SK-N-SH treated with all-trans-retinoic acid at 6 μM for 48 hours (cell line): ENCODE measurements at regions not wholly inside any gene's neighbourhood (a gene's known extent, or its start where the extent isn't known, plus 50 kb on each side); places are given as distances from the start of the nearest gene placed in this dataset.

Source experiments
- ATAC-seq: fragments of 200-7000 bp; cut with Tn5 transposase; 3 replicates; pipeline ENCODE4 v1.9.1; 2020; ENCODE audit warnings: mild to moderate bottlenecking, moderate library complexity
- BACH2 ChIP-seq: fragments of 250-450 bp; sonication (Bioruptor Pico); IDR thresholded peaks from 2 replicates; pipeline ENCODE4 v1.9.0; 2021; ENCODE audit warnings: mild to moderate bottlenecking, borderline replicate concordance
- CSDC2 ChIP-seq: fragments of 250-450 bp; sonication (Bioruptor Pico); IDR thresholded peaks from 2 replicates; pipeline ENCODE4 v1.5.0; 2020; ENCODE audit warnings: mild to moderate bottlenecking, moderate library complexity
- ESRRG ChIP-seq: fragments of 250-450 bp; sonication (Bioruptor Pico); IDR thresholded peaks from 2 replicates; pipeline ENCODE4 v1.6.1; 2021; ENCODE audit warnings: mild to moderate bottlenecking
- GLIS3 ChIP-seq: fragments of 250-450 bp; sonication (Bioruptor Pico); IDR thresholded peaks from 2 replicates; pipeline ENCODE4 v1.5.0; 2020; ENCODE audit warnings: mild to moderate bottlenecking, moderate library complexity
- ISL1 ChIP-seq: fragments of 250-450 bp; sonication (Bioruptor Pico); IDR thresholded peaks from 2 replicates; pipeline ENCODE4 v2.1.2; 2022; ENCODE audit warnings: mild to moderate bottlenecking, moderate library complexity
- OSR1 ChIP-seq: fragments of 250-450 bp; sonication (Bioruptor Pico); IDR thresholded peaks from 2 replicates; pipeline ENCODE4 v1.8.0; 2022; ENCODE audit warnings: moderate library complexity, mild to moderate bottlenecking, inconsistent platforms
- PPARA ChIP-seq: fragments of 250-450 bp; sonication (Bioruptor Pico); IDR thresholded peaks from 2 replicates; pipeline ENCODE4 v1.5.0; 2020; ENCODE audit warnings: mild to moderate bottlenecking, borderline replicate concordance
- RARB ChIP-seq: fragments of 250-450 bp; sonication (Bioruptor Pico); IDR thresholded peaks from 2 replicates; pipeline ENCODE4 v1.8.0; 2021; ENCODE audit warnings: mild to moderate bottlenecking, moderate library complexity
- SNAI2 ChIP-seq: fragments of 250-450 bp; sonication (Bioruptor Pico); IDR thresholded peaks from 2 replicates; pipeline ENCODE4 v1.5.0; 2020; ENCODE audit warnings: mild to moderate bottlenecking, moderate library complexity
- TCF4 ChIP-seq: fragments of 250-450 bp; sonication (Bioruptor Pico); IDR thresholded peaks from 2 replicates; pipeline ENCODE4 v1.8.0; 2021; ENCODE audit warnings: mild to moderate bottlenecking, moderate library complexity, borderline replicate concordance
- ZFP3 ChIP-seq: fragments of 250-450 bp; sonication (Bioruptor Pico); IDR thresholded peaks from 2 replicates; pipeline ENCODE4 v1.5.0; 2020; ENCODE audit warnings: mild to moderate bottlenecking, moderate library complexity
- ZFP30 ChIP-seq: fragments of 450-650 bp; formaldehyde crosslinking; IDR thresholded peaks from 2 replicates; pipeline ENCODE4 v1.5.0; 2022; ENCODE audit warnings: mild to moderate bottlenecking, moderate library complexity
- ZNF565 ChIP-seq: fragments of 450-650 bp; formaldehyde crosslinking; conservative IDR thresholded peaks from 2 replicates; pipeline ENCODE4 v1.5.0; 2020; ENCODE audit warnings: low read depth, mild to moderate bottlenecking, moderate library complexity
- ZNF70 ChIP-seq: fragments of 450-650 bp; formaldehyde crosslinking; IDR thresholded peaks from 2 replicates; pipeline ENCODE4 v1.5.0; 2020; ENCODE audit warnings: mild to moderate bottlenecking, moderate library complexity
- ZNF8 ChIP-seq: fragments of 450-650 bp; formaldehyde crosslinking; IDR thresholded peaks from 2 replicates; pipeline ENCODE4 v1.5.0; 2020; ENCODE audit warnings: mild to moderate bottlenecking, moderate library complexity
- TF ChIP-seq, protein P1 (sequence below): fragments of 250-450 bp; sonication (Bioruptor Pico); IDR thresholded peaks from 2 replicates; pipeline ENCODE4 v1.5.0; 2020; ENCODE audit warnings: mild to moderate bottlenecking, moderate library complexity
- TF ChIP-seq, protein P2 (sequence below): fragments of 250-450 bp; sonication (Bioruptor Pico); IDR thresholded peaks from 2 replicates; pipeline ENCODE4 v1.8.0; 2021; ENCODE audit warnings: low read depth, mild to moderate bottlenecking, moderate library complexity, borderline replicate concordance
- TF ChIP-seq, protein P3 (sequence below): fragments of 250-450 bp; sonication (Bioruptor Pico); IDR thresholded peaks from 2 replicates; pipeline ENCODE4 v1.5.1; 2021; ENCODE audit warnings: mild to moderate bottlenecking, moderate library complexity
- TF ChIP-seq, protein P4 (sequence below): fragments of 250-450 bp; sonication (Bioruptor Pico); IDR thresholded peaks from 2 replicates; pipeline ENCODE4 v1.5.1; 2020; ENCODE audit warnings: low read depth, mild to moderate bottlenecking, moderate library complexity
- TF ChIP-seq, protein P5 (sequence below): fragments of 250-450 bp; sonication (Bioruptor Pico); IDR thresholded peaks from 2 replicates; pipeline ENCODE4 v1.8.0; 2020; ENCODE audit warnings: mild to moderate bottlenecking, moderate library complexity, borderline replicate concordance

DNA sequence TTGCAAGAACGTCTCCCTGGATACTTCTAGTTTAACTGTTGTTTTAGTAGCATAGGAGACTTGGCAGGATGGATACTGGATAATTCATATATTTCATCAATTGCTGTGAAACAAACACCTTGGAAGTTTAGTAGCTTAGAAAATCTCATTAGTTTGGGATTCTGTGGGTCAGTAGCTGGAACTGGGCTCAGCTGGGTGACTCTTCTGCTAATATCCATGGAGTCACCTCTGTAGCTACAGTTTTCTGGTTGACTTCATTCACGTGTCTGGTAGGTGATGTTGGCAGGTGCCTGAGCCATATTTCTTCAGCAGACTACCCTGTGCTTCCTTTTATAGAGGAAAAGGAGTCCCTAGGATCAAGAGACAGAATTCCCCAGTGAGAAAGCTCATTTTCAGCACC, 208.9 kb upstream of the PFKP start:
- ATAC-seq = no peak

DNA sequence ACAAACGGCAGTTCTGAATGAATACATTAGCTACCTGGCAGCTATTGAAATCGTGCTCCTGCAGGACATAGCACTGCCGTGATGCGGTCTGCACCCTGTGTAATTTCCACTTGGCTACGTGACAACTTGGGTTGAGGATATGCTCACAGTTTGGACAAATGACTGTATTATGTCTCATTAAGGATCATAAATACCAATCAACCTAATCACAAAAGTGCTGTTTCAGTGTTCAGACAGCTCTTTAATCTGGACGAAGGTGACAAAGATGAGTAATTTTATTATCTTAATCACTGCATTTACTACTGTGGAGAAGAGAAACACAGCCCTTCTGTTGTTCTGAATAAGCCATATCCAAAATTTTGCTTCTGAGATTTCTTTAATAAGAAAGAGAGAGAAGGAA, 210.8 kb upstream of the PFKP start:
- TF ChIP-seq ZNF8 (CRISPR knock-in tag) (no peak), ISL1 (no peak), ZNF565 (CRISPR knock-in tag) (no peak), BACH2 (CRISPR knock-in tag) (no peak)
- TF ChIP-seq, protein P1, sequence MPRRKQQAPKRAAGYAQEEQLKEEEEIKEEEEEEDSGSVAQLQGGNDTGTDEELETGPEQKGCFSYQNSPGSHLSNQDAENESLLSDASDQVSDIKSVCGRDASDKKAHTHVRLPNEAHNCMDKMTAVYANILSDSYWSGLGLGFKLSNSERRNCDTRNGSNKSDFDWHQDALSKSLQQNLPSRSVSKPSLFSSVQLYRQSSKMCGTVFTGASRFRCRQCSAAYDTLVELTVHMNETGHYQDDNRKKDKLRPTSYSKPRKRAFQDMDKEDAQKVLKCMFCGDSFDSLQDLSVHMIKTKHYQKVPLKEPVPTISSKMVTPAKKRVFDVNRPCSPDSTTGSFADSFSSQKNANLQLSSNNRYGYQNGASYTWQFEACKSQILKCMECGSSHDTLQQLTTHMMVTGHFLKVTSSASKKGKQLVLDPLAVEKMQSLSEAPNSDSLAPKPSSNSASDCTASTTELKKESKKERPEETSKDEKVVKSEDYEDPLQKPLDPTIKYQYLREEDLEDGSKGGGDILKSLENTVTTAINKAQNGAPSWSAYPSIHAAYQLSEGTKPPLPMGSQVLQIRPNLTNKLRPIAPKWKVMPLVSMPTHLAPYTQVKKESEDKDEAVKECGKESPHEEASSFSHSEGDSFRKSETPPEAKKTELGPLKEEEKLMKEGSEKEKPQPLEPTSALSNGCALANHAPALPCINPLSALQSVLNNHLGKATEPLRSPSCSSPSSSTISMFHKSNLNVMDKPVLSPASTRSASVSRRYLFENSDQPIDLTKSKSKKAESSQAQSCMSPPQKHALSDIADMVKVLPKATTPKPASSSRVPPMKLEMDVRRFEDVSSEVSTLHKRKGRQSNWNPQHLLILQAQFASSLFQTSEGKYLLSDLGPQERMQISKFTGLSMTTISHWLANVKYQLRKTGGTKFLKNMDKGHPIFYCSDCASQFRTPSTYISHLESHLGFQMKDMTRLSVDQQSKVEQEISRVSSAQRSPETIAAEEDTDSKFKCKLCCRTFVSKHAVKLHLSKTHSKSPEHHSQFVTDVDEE (CRISPR knock-in tag) = no peak
- no peak for ATAC-seq

More for the DNA sequence above, 208.9 kb upstream of the PFKP start:
- TF ChIP-seq, protein P2, sequence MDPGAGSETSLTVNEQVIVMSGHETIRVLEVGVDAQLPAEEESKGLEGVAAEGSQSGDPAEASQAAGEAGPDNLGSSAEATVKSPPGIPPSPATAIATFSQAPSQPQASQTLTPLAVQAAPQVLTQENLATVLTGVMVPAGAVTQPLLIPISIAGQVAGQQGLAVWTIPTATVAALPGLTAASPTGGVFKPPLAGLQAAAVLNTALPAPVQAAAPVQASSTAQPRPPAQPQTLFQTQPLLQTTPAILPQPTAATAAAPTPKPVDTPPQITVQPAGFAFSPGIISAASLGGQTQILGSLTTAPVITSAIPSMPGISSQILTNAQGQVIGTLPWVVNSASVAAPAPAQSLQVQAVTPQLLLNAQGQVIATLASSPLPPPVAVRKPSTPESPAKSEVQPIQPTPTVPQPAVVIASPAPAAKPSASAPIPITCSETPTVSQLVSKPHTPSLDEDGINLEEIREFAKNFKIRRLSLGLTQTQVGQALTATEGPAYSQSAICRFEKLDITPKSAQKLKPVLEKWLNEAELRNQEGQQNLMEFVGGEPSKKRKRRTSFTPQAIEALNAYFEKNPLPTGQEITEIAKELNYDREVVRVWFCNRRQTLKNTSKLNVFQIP (CRISPR knock-in tag) = no peak
- no peak for TF ChIP-seq ZNF8 (CRISPR knock-in tag)
- no peak for TF ChIP-seq OSR1
- no peak for TF ChIP-seq RARB (CRISPR knock-in tag)
- TF ChIP-seq ZFP3 (CRISPR knock-in tag) = no peak
- TF ChIP-seq ISL1 = no peak
- TF ChIP-seq GLIS3 (CRISPR knock-in tag) = no peak
- no peak for TF ChIP-seq ESRRG (CRISPR knock-in tag)
- no peak for TF ChIP-seq ZNF70 (CRISPR knock-in tag)
- TF ChIP-seq, protein P3, sequence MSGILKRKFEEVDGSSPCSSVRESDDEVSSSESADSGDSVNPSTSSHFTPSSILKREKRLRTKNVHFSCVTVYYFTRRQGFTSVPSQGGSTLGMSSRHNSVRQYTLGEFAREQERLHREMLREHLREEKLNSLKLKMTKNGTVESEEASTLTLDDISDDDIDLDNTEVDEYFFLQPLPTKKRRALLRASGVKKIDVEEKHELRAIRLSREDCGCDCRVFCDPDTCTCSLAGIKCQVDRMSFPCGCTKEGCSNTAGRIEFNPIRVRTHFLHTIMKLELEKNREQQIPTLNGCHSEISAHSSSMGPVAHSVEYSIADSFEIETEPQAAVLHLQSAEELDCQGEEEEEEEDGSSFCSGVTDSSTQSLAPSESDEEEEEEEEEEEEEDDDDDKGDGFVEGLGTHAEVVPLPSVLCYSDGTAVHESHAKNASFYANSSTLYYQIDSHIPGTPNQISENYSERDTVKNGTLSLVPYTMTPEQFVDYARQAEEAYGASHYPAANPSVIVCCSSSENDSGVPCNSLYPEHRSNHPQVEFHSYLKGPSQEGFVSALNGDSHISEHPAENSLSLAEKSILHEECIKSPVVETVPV (CRISPR knock-in tag) = no peak
- TF ChIP-seq TCF4 (CRISPR knock-in tag) = no peak
- TF ChIP-seq BACH2 (CRISPR knock-in tag) = no peak
- TF ChIP-seq PPARA = no peak
- no peak for TF ChIP-seq ZFP30 (CRISPR knock-in tag)
- TF ChIP-seq, protein P1 (CRISPR knock-in tag) = no peak
- TF ChIP-seq, protein P4, sequence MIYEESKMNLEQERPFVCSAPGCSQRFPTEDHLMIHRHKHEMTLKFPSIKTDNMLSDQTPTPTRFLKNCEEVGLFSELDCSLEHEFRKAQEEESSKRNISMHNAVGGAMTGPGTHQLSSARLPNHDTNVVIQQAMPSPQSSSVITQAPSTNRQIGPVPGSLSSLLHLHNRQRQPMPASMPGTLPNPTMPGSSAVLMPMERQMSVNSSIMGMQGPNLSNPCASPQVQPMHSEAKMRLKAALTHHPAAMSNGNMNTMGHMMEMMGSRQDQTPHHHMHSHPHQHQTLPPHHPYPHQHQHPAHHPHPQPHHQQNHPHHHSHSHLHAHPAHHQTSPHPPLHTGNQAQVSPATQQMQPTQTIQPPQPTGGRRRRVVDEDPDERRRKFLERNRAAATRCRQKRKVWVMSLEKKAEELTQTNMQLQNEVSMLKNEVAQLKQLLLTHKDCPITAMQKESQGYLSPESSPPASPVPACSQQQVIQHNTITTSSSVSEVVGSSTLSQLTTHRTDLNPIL = no peak
- TF ChIP-seq CSDC2 (CRISPR knock-in tag) = no peak
- no peak for TF ChIP-seq SNAI2 (CRISPR knock-in tag)
- TF ChIP-seq ZNF565 (CRISPR knock-in tag) = no peak
- TF ChIP-seq, protein P5, sequence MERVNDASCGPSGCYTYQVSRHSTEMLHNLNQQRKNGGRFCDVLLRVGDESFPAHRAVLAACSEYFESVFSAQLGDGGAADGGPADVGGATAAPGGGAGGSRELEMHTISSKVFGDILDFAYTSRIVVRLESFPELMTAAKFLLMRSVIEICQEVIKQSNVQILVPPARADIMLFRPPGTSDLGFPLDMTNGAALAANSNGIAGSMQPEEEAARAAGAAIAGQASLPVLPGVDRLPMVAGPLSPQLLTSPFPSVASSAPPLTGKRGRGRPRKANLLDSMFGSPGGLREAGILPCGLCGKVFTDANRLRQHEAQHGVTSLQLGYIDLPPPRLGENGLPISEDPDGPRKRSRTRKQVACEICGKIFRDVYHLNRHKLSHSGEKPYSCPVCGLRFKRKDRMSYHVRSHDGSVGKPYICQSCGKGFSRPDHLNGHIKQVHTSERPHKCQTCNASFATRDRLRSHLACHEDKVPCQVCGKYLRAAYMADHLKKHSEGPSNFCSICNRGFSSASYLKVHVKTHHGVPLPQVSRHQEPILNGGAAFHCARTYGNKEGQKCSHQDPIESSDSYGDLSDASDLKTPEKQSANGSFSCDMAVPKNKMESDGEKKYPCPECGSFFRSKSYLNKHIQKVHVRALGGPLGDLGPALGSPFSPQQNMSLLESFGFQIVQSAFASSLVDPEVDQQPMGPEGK (CRISPR knock-in tag) = no peak
